ENCODE measurements at regions not wholly inside any gene's neighbourhood (a gene's known extent, or its start where the extent isn't known, plus 50 kb on each side); places are given as distances from the start of the nearest gene placed in this dataset.

DNA sequence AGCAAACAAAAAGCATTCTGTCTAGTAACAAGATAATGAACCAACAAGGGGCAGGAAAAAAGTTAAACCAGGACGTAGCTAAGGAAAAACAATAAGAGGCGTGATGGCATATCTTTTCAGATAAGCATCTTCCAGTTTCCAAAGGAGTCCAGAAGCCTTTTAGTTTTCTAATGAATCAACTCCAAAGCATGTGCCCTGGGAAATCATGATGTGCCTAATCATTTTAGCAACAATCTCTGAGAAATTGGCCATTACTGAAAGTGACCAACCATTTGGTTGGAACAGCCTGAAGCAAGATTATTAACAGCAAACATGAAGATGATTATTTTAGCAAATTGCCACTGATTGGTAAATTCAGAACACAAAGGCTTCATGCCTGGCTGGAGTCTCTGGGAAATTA is 440.9 kb upstream of the MAF start:
- intact Hi-C loops (cut with DNase I; ENCODE audit: low total_unique reads): no loop called here
- H3K9me3 ChIP-seq: no peaks in the 10 kb centered on the region
- no peak for DNase-seq
- TF ChIP-seq, protein P1, sequence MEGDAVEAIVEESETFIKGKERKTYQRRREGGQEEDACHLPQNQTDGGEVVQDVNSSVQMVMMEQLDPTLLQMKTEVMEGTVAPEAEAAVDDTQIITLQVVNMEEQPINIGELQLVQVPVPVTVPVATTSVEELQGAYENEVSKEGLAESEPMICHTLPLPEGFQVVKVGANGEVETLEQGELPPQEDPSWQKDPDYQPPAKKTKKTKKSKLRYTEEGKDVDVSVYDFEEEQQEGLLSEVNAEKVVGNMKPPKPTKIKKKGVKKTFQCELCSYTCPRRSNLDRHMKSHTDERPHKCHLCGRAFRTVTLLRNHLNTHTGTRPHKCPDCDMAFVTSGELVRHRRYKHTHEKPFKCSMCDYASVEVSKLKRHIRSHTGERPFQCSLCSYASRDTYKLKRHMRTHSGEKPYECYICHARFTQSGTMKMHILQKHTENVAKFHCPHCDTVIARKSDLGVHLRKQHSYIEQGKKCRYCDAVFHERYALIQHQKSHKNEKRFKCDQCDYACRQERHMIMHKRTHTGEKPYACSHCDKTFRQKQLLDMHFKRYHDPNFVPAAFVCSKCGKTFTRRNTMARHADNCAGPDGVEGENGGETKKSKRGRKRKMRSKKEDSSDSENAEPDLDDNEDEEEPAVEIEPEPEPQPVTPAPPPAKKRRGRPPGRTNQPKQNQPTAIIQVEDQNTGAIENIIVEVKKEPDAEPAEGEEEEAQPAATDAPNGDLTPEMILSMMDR (IDR thresholded peaks at IDR 0.05): no peak
- H3K36me3 ChIP-seq: no peaks in the 10 kb centered on the region
- no peak overlapping the region for H3K4me3 ChIP-seq
- no peak overlapping the region for H3K27ac ChIP-seq
- H3K4me1 ChIP-seq: no peaks in the 10 kb centered on the region
- H3K27me3 ChIP-seq: no peaks in the 10 kb centered on the region

DNA sequence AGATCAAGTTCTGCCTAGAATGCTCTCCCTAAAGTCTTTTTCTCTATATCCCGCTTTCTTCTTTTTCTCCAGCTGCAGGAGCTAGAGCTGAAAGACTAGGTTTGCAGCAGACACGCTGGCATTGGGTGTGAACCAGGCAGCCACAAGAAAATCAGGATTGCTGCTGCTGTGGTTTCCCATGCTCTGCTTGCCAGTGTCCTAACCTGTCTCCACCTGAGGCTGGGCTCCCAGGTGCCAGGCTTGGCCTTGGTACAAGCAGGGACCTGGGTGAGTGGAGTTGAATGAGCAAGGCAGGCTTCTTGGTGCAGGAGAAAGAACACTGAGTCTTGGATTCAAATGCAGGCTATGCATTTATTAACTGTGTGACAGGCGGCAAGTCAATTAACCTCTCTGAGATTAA is 440.3 kb upstream of the MAF start:
- H3K4me3 ChIP-seq: no peak overlapping the region
- no peaks in the 10 kb centered on the region for H3K9me3 ChIP-seq
- no peaks in the 10 kb centered on the region for H3K27me3 ChIP-seq
- TF ChIP-seq, protein P1 (IDR thresholded peaks at IDR 0.05): no peak
- no peak overlapping the region for H3K27ac ChIP-seq
- H3K36me3 ChIP-seq: no peaks in the 10 kb centered on the region
- H3K4me1 ChIP-seq: no peaks in the 10 kb centered on the region
- intact Hi-C loops (cut with DNase I; ENCODE audit: low total_unique reads): no loop called here
- DNase-seq: no peak

DNA sequence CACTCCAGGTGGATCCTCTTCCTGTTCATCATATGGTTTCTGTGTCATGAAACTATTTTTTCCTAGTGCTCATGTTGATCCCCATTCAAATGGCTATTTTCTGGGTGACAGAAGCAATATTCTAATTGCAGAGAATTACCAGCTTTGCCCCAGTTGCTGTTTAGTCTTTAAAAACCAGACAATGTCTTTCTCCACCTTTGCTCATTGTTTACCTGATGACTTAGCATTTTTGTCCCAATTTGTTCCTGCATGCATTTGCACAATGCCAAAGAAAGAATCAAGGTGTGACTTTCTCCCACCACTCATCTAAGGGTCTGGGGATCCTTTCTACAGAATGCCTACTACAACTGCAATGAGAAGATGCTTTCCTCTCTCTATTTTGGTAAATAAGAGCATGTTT is 439.9 kb upstream of the MAF start:
- Histone ChIP-seq H3K27ac (no peak overlapping the region), H3K36me3 (no peaks in the 10 kb centered on the region), H3K9me3 (no peaks in the 10 kb centered on the region), H3K4me3 (no peak overlapping the region), H3K27me3 (no peaks in the 10 kb centered on the region), H3K4me1 (no peaks in the 10 kb centered on the region)
- intact Hi-C loops (cut with DNase I; ENCODE audit: low total_unique reads): no loop called here
- DNase-seq: no peak
- TF ChIP-seq, protein P1 (IDR thresholded peaks at IDR 0.05): no peak

DNA sequence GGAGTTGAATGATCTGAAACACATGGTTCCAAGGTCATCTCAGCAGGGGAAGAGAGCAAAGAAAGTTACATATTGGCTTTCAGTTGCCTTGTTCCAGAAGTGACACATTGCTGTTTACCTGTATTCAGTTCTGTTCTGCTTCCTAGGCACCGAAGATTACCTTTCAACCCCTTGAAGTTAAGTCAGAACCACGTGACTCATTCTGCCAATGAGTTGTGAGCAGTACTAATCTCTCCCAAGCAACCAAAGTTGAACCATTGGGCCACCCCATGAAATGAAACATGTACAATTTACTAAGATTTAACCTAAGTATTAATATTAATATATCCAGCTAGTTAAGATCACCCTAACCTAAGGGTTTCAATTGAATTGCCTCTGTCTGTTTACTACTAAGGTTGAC is 439.2 kb upstream of the MAF start:
- no peak overlapping the region for H3K27ac ChIP-seq
- no peaks in the 10 kb centered on the region for H3K36me3 ChIP-seq
- intact Hi-C loops (cut with DNase I; ENCODE audit: low total_unique reads): no loop called here
- TF ChIP-seq, protein P1 (IDR thresholded peaks at IDR 0.05): no peak
- no peak for DNase-seq
- H3K4me1 ChIP-seq: no peaks in the 10 kb centered on the region
- no peak overlapping the region for H3K4me3 ChIP-seq
- H3K9me3 ChIP-seq: no peaks in the 10 kb centered on the region
- H3K27me3 ChIP-seq: no peaks in the 10 kb centered on the region

DNA sequence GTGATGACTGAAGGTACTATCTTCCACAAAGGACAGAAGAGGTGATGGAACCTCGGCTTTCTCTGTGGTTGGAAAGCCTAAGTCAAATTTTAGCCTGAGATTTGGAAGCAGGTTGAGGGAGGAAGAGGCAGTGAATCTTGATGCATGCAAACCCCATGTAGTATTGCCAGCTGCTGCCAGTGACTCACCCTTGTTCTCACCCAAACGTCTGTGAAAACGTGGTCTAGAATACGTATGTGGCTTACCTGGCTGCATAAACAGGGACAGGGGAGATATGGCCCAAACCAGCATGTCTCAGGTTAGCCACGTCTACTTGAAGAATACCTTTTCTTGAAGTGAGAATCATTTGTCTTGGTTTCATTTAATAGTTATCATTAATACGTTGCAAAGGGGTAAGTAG is 438.0 kb upstream of the MAF start:
- DNase-seq: no peak
- Histone ChIP-seq H3K36me3 (no peaks in the 10 kb centered on the region), H3K27ac (no peak overlapping the region), H3K4me3 (no peak overlapping the region), H3K27me3 (no peaks in the 10 kb centered on the region), H3K4me1 (no peaks in the 10 kb centered on the region), H3K9me3 (no peaks in the 10 kb centered on the region)
- TF ChIP-seq, protein P1 (IDR thresholded peaks at IDR 0.05): no peak
- intact Hi-C loops (cut with DNase I; ENCODE audit: low total_unique reads): no loop called here

DNA sequence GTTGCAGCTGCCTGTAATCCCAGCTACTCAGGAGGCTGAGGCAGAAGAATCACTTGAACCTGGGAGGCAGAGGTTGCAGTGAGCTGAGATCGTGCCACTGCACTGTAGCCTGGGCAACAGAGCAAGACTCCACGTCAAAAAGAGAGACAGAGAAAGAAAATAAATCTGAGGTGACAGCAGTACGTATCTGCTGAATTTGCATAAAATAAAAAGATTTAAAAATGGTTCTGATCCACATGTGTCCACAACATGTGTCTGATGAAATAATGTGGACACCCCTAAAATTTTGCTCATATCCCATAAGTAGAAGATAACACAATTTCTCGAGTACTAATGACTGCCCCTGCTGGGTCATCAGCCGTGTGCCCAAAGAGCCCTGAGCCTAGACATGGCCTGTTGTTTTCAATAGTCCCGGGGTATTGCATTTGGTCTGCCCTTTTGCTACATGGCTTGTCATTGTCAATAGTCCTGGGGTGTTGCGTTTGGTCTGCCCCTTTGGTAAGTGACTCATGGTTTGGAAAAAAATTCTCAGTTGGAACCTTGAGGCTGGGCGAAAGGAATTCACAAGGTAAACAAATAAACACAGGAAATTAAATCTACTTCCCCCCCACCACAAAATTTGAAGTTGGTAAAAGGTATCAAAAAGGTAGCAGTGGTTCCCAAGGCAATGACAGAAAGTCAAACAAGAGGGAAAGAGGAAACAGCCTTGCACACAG is 434.6 kb upstream of the MAF start:
- Histone ChIP-seq H3K4me3 (no peak overlapping the region), H3K27ac (no peak overlapping the region), H3K27me3 (no peaks in the 10 kb centered on the region), H3K9me3 (no peaks in the 10 kb centered on the region), H3K4me1 (no peaks in the 10 kb centered on the region), H3K36me3 (no peaks in the 10 kb centered on the region)
- intact Hi-C loops (cut with DNase I; ENCODE audit: low total_unique reads): no loop called here
- TF ChIP-seq, protein P1 (IDR thresholded peaks at IDR 0.05): no peak
- no peak for DNase-seq
